Left ventricle myocardium inferior (tissue), 1 donor: ENCODE measurements at regions not wholly inside any gene's neighbourhood (a gene's known extent, or its start where the extent isn't known, plus 50 kb on each side); places are given as distances from the start of the nearest gene placed in this dataset.
A peak's percentile ranks its signal among the peaks of the same experiment; 100 is the strongest.

Experiments used
- DNase-seq: peaks from one replicate; pipeline ENCODE4 v3.0.0-alpha.2; 2020
- H3K27ac ChIP-seq: fragments of 200-600 bp; replicated peaks from 2 replicates; pipeline ENCODE4 v1.8.0; 2021
- H3K27me3 ChIP-seq: fragments of 200-600 bp; 2 replicates; pipeline ENCODE4 v1.8.0; 2021; ENCODE audit warnings: low read depth
- H3K36me3 ChIP-seq: fragments of 200-600 bp; 2 replicates; pipeline ENCODE4 v1.8.0; 2021
- H3K4me1 ChIP-seq: fragments of 200-600 bp; 2 replicates; pipeline ENCODE4 v1.8.0; 2021
- H3K4me3 ChIP-seq: fragments of 200-600 bp; 2 replicates; pipeline ENCODE4 v1.8.0; 2021; ENCODE audit warnings: mild to moderate bottlenecking, moderate library complexity
- H3K9me3 ChIP-seq: fragments of 200-600 bp; replicated peaks from 2 replicates; pipeline ENCODE4 v1.8.0; 2021
- intact Hi-C: fragments of 100-400 bp; cut with micrococcal nuclease; formaldehyde crosslinking; loops from one replicate; pipeline ENCODE4 v1.11.0; 2022
- TF ChIP-seq, protein P1 (sequence below): fragments of 200-600 bp; IDR thresholded peaks from 2 replicates; pipeline ENCODE4 v1.8.0; 2021; ENCODE audit warnings: antibody characterized with exemption, mild to moderate bottlenecking, borderline replicate concordance
- donor health status: DM: no; HTN: yes; CAD: no; lungs with severe emphysema.

- H3K27ac ChIP-seq: peak overlapping the region; percentile 48
- intact Hi-C loops: no loop called here
- no peak overlapping the region for H3K4me3 ChIP-seq
- H3K4me1 ChIP-seq: peaks cover 20% of the 10 kb centered on the region
- TF ChIP-seq, protein P1, sequence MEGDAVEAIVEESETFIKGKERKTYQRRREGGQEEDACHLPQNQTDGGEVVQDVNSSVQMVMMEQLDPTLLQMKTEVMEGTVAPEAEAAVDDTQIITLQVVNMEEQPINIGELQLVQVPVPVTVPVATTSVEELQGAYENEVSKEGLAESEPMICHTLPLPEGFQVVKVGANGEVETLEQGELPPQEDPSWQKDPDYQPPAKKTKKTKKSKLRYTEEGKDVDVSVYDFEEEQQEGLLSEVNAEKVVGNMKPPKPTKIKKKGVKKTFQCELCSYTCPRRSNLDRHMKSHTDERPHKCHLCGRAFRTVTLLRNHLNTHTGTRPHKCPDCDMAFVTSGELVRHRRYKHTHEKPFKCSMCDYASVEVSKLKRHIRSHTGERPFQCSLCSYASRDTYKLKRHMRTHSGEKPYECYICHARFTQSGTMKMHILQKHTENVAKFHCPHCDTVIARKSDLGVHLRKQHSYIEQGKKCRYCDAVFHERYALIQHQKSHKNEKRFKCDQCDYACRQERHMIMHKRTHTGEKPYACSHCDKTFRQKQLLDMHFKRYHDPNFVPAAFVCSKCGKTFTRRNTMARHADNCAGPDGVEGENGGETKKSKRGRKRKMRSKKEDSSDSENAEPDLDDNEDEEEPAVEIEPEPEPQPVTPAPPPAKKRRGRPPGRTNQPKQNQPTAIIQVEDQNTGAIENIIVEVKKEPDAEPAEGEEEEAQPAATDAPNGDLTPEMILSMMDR: no peak
- no peaks in the 10 kb centered on the region for H3K27me3 ChIP-seq
- H3K9me3 ChIP-seq: peaks cover 4% of the 10 kb centered on the region
- no peaks in the 10 kb centered on the region for H3K36me3 ChIP-seq
- no peak for DNase-seq
Measured at GRCh38 chr5:60529001-60529400, 171.0 kb downstream of the DEPDC1B start.

DNA sequence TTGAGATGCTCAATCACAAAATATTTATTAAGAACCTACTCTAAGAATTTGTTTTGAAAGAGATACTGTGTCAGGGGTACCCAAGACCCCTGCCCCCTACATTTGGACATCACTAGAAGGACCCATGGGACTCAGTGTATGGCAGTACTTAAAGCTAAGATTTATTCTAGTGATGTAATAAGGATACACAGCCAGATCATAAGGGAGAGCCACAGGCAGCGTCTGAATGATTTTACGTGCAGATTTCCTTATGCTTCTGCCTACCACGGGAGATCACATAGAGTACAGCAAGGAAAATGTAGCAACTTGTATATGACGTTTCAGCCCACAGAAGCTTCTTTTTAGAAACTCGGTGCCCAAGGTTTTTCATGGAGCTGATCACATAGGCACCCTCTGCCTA lies 172.9 kb downstream of the DEPDC1B start:
- intact Hi-C loops: no loop called here
- Histone ChIP-seq H3K4me3 (no peak overlapping the region), H3K27me3 (no peaks in the 10 kb centered on the region), H3K9me3 (no peaks in the 10 kb centered on the region), H3K27ac (no peak overlapping the region), H3K4me1 (peaks cover 17% of the 10 kb centered on the region), H3K36me3 (no peaks in the 10 kb centered on the region)
- TF ChIP-seq, protein P1: no peak
- no peak for DNase-seq

- intact Hi-C loops: no loop called here
- no peaks in the 10 kb centered on the region for H3K36me3 ChIP-seq
- H3K4me1 ChIP-seq: peaks cover 23% of the 10 kb centered on the region
- no peak for DNase-seq
- TF ChIP-seq, protein P1: no peak
- no peaks in the 10 kb centered on the region for H3K9me3 ChIP-seq
- H3K4me3 ChIP-seq: no peak overlapping the region
- H3K27ac ChIP-seq: no peak overlapping the region
- no peaks in the 10 kb centered on the region for H3K27me3 ChIP-seq
Measured at GRCh38 chr5:60526336-60526875, 173.6 kb downstream of the DEPDC1B start.

DNA sequence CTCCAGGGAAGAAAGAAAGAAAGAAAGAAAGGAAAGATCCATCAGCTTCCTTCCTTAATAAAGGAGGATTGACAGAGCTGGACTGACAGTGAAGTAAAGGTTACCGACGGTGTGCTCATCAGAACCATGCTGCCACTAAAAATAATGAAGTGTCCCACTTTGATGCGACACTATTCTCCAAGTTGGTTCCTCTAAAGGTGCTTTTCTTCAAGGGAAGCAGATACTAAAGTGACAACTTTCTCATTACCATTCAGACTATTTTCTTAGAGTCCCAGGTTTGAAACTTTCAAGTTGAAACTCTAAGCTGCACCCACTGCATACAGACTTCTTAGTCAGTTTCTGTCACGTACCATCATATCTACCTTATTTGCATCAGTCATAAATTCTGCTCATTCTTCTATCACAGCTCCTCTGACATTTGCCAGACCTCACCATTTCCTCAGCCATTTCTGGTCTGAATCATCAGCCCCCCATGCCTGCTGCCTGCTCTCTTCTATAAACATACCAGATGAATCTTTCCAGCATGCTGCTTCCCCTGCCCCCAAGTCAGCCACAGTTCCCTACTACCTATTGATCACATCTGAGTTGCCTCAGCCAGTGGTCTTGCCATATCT lies 177.6 kb downstream of the DEPDC1B start:
- Histone ChIP-seq H3K4me3 (no peak overlapping the region), H3K27ac (peak overlapping the region; percentile 74), H3K4me1 (peaks cover 45% of the 10 kb centered on the region), H3K9me3 (no peaks in the 10 kb centered on the region), H3K27me3 (no peaks in the 10 kb centered on the region), H3K36me3 (no peaks in the 10 kb centered on the region)
- DNase-seq: no peak
- TF ChIP-seq, protein P1: no peak
- intact Hi-C loops: no loop called here

DNA sequence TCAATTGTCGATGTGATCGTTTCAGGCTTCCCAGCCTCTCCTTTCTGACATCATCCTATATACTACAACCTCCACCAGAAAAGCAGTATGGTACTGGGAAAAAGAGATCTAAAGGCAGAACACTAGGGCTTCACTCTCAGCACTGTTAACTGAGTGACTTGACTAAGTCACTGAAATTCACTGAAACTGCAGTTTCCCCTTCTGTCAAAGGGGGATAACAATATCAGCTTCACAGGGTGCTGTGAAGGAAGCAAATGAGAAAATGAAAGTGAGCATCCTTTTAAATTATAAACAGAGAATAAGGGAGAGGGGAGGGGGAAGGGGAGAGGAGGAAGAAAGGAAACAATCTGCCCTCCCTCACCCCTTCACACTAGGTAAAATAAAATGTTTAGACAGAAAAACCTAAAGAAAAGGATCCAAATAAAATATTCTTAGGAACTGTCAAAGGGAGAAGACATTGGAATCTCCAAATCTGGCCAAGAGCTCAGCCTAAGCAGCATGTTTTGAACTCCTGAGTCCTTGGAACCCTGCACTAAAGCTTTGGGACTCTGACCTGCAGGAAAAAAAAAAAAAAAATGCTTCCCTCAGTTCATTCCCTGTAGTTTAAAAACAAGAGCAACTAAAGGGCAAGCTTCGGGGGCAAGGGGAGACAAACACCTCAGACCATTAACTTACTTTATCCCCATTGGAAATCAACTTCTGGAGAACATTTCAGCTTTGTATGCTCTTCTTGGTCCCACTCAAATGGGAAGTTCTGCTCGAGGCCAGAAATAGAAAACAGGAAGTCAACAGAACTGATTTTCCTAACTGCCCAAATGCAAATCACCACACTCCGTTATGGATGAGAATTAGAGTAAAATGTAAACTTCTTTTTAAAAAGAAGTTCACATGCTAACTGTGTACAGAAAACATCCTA lies 178.3 kb downstream of the DEPDC1B start:
- peaks cover 45% of the 10 kb centered on the region for H3K4me1 ChIP-seq
- H3K9me3 ChIP-seq: no peaks in the 10 kb centered on the region
- TF ChIP-seq, protein P1: no peak
- no peak for DNase-seq
- no peaks in the 10 kb centered on the region for H3K27me3 ChIP-seq
- no peak overlapping the region for H3K4me3 ChIP-seq
- H3K27ac ChIP-seq: peak overlapping the region; percentile 74
- H3K36me3 ChIP-seq: no peaks in the 10 kb centered on the region
- intact Hi-C loops: no loop called here
